A673 (cell line): ENCODE measurements at regions not wholly inside any gene's neighbourhood (a gene's known extent, or its start where the extent isn't known, plus 50 kb on each side); places are given as distances from the start of the nearest gene placed in this dataset.

Experiments used
- EZH2 ChIP-seq: fragments of 200-600 bp; sonication (generic); IDR thresholded peaks from 2 replicates; pipeline ENCODE4 v1.6.1; 2017; ENCODE audit warnings: borderline replicate concordance, low read depth, mild to moderate bottlenecking, mixed read lengths, antibody characterized with exemption, low read length; ENCODE audit not compliant: poor library complexity, severe bottlenecking
- TF ChIP-seq, protein P1 (sequence below): fragments of 300-800, 200-600 bp; sonication (generic); conservative IDR thresholded peaks from 2 replicates; pipeline ENCODE4 v1.5.1; 2017; ENCODE audit warnings: low read depth, mild to moderate bottlenecking, antibody characterized with exemption, low read length, moderate library complexity, mixed read lengths

DNA sequence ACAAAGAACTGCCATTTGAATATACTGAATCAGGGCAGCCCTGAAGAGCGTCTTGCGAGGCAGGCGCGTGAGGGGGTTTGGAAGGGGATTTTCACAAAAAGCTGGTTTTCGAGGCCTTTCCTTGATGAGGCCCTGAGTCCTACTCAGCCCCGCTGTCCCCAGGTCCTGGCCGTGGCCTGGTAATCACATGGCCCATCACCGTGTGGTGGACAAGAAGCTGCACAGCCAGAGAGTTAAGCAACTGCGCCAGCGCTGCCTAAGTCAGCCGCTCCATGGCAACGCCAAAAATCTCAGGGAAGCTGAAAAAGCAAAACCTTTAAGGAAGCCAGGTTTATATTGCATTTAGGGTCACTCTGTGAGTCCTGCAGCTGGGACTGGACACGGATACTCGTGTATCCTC is 341.2 kb upstream of the MYT1L start:
- TF ChIP-seq, protein P1, sequence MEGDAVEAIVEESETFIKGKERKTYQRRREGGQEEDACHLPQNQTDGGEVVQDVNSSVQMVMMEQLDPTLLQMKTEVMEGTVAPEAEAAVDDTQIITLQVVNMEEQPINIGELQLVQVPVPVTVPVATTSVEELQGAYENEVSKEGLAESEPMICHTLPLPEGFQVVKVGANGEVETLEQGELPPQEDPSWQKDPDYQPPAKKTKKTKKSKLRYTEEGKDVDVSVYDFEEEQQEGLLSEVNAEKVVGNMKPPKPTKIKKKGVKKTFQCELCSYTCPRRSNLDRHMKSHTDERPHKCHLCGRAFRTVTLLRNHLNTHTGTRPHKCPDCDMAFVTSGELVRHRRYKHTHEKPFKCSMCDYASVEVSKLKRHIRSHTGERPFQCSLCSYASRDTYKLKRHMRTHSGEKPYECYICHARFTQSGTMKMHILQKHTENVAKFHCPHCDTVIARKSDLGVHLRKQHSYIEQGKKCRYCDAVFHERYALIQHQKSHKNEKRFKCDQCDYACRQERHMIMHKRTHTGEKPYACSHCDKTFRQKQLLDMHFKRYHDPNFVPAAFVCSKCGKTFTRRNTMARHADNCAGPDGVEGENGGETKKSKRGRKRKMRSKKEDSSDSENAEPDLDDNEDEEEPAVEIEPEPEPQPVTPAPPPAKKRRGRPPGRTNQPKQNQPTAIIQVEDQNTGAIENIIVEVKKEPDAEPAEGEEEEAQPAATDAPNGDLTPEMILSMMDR = no peak
- TF ChIP-seq EZH2 = no peak
